ENCODE measurements at regions not wholly inside any gene's neighbourhood (a gene's known extent, or its start where the extent isn't known, plus 50 kb on each side); places are given as distances from the start of the nearest gene placed in this dataset.

DNA sequence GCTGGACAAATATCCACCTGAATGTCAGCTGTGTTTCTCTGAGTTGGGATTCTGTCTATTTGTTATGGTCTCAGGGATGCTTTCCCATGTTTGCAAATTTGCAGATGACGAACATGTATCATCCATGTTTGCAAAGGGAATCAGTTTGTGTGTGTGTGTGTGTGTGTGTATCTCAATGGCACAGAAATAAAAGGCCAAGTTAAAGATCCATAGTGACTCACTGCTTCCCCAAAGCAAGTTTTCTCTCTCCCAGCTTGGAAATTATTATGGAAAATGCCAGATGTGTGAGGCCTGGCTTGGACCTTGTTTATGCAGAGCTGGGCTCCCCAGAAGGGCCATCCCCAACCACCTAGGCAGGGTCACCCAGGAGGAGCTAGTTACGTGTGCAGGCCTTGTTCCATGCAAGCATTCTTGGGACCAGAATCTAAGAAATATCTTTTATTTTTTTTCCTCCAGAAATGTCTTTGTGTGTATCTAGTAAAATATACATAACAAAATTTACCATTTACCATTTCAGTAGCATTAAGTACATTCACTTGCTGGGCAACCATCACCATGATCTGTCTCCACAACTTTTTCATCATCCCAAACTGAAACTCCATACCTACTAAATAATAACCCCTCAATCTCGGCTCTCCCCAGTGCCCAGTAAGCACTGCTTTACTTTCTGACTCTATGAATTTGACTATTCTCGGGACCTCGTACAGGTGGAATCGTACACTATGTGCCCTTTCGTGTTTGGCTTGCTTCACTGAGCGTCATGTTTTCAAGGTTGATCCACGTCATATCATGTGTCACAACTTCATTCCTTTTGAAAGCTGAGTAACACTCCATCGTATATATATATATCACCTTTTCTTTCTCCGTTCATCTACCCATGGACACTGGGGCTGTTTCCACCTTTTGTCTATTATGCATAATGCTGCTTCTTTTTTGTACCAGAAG, 56.6 kb upstream of the WNT7B start:
- TF ChIP-seq CTCF (conservative IDR thresholded peaks at IDR 0.05): no peak
- TF ChIP-seq EZH2 (IDR thresholded peaks at IDR 0.05; ENCODE audit: low read depth): no peak
